Spleen (tissue), 11 donors: ENCODE measurements at regions not wholly inside any gene's neighbourhood (a gene's known extent, or its start where the extent isn't known, plus 50 kb on each side); places are given as distances from the start of the nearest gene placed in this dataset.
A peak's percentile ranks its signal among the peaks of the same experiment; 100 is the strongest.
"Not testable (repeated sequence)": the region's sequence is repeated elsewhere in the genome, so short reads cannot be mapped to it uniquely, and the experiment has no call there.

ENCODE experiments used
- DNase-seq: peaks from one replicate; pipeline ENCODE4 v3.0.0-alpha.2; 2020
- H3K27ac ChIP-seq, 8 donors: fragments of 200-600 bp; sonication (generic) in 7 of 8; 1 replicate in 4 of 8; 2 replicates in 4 of 8; pipeline versions ENCODE4 v1.5.0 to v1.8.0; 2016 to 2021; ENCODE audit warnings: inconsistent platforms in 4 of 8, mild to moderate bottlenecking in 4 of 8, moderate library complexity in 1 of 8
- H3K27me3 ChIP-seq, 7 donors: fragments of 200-600 bp; sonication (generic) in 6 of 7; replicated peaks in 1 of 7; 1 replicate in 4 of 7; 2 replicates in 3 of 7; pipeline versions ENCODE4 v1.5.0 to v1.8.0; 2016 to 2021; ENCODE audit warnings: inconsistent platforms in 3 of 7, mild to moderate bottlenecking in 1 of 7
- H3K36me3 ChIP-seq, 6 donors: fragments of 200-600 bp; sonication (generic) in 5 of 6; 1 replicate in 4 of 6; 2 replicates in 2 of 6; pipeline versions ENCODE4 v1.5.0 to v1.8.0; 2016 to 2021; ENCODE audit warnings: inconsistent platforms in 2 of 6
- H3K4me1 ChIP-seq, 6 donors: fragments of 200-600 bp; sonication (generic) in 5 of 6; 1 replicate in 3 of 6; 2 replicates in 3 of 6; pipeline versions ENCODE4 v1.5.0 to v1.8.0; 2016 to 2021; ENCODE audit warnings: inconsistent platforms in 3 of 6
- H3K4me3 ChIP-seq, 8 donors: fragments of 200-600 bp; sonication (generic) in 7 of 8; 1 replicate in 4 of 8; 2 replicates in 4 of 8; pipeline versions ENCODE4 v1.5.0 to v1.8.0; 2016 to 2021; ENCODE audit warnings: inconsistent platforms in 4 of 8, mild to moderate bottlenecking in 4 of 8, moderate library complexity in 2 of 8
- H3K9me3 ChIP-seq, 8 donors: fragments of 200-600 bp; sonication (generic) in 7 of 8; 1 replicate in 4 of 8; 2 replicates in 4 of 8; pipeline versions ENCODE4 v1.5.0 to v1.8.0; 2016 to 2021; ENCODE audit warnings: inconsistent platforms in 4 of 8
- CTCF ChIP-seq, 11 experiments: fragments of 200-600 bp in 7 of 11; fragments of 450-650 bp in 4 of 11; sonication (generic) in 4 of 11; IDR thresholded peaks in 8 of 11; conservative IDR thresholded peaks in 3 of 11; 1 replicate in 7 of 11; 2 replicates in 4 of 11; pipeline versions ENCODE4 v1.4.0 to v1.8.0; 2016 to 2021; ENCODE audit warnings: antibody characterized with exemption in 11 of 11, inconsistent platforms in 4 of 11, mild to moderate bottlenecking in 1 of 11
- POLR2A ChIP-seq, 3 donors: fragments of 450-650 bp; IDR thresholded peaks; one replicate each; pipeline ENCODE4 v1.5.1; 2017; ENCODE audit warnings: antibody characterized with exemption in 3 of 3, mild to moderate bottlenecking in 1 of 3
- POLR2AphosphoS5 ChIP-seq, 3 donors: sonication (generic); formaldehyde crosslinking; IDR thresholded peaks; one replicate each; pipeline ENCODE4 v1.5.1; 2017; ENCODE audit warnings: antibody characterized with exemption in 3 of 3
- WGBS, 5 donors: extraction: QIAGEN DNeasy Blood & Tissue Kit in 3 of 5; methylation state at CpG; one replicate each; pipeline versions ENCODE4 v1.1.5 to v1.1.7; 2013 to 2018; 5-methylcytosine and 5-hydroxymethylcytosine counted together
- intact Hi-C: fragments of 100-400 bp; cut with DNase I; formaldehyde crosslinking; loops from one replicate; pipeline ENCODE4 v1.15.0; 2023; ENCODE audit warnings: low total_unique reads
- donor health status: healthy with polysubstance abuse.
- donor health status: DM: no; HTN: no; CAD: no; lungs with moderate emphysema.
- donor health status: DM: no; HTN: no; CAD: no.
- donor health status: Bipolar disorder and iron deficiency.
- donor health status: healthy.
- donor health status: DM: no; HTN: no; CAD: no.
- donor health status: DM: yes; HTN: yes; CAD: no.

- Histone ChIP-seq H3K9me3 (no peaks in the 10 kb centered on the region), H3K4me3 (no peak overlapping the region), H3K4me1 (no peaks in the 10 kb centered on the region), H3K27ac (no peak overlapping the region), H3K27me3 (peaks cover 0 to 32% (median 3%) of the 10 kb centered on the region in 7 donors), H3K36me3 (no peaks in the 10 kb centered on the region)
- intact Hi-C loops, result no loop called here
- TF ChIP-seq POLR2A (IDR thresholded peaks at IDR 0.05) (no peak), CTCF (IDR thresholded peaks at IDR 0.05 in 8 of 11, conservative IDR thresholded peaks at IDR 0.05 in 3 of 11) (no peak), POLR2AphosphoS5 (IDR thresholded peaks at IDR 0.05) (no peak)
- WGBS, 5 donors, result 36 to 50% (median 43%) methylated on average over 10 of the region's 10 CpGs
- peak; percentile 46 for DNase-seq
Measured at GRCh38 chr12:131436922-131437705, 273.8 kb upstream of the SFSWAP start.

- no peak for TF ChIP-seq POLR2A (IDR thresholded peaks at IDR 0.05)
- no peak for TF ChIP-seq POLR2AphosphoS5 (IDR thresholded peaks at IDR 0.05)
- TF ChIP-seq CTCF (IDR thresholded peaks at IDR 0.05 in 8 of 11, conservative IDR thresholded peaks at IDR 0.05 in 3 of 11), result no peak
- H3K36me3 ChIP-seq, result no peaks in the 10 kb centered on the region
- H3K9me3 ChIP-seq, result no peaks in the 10 kb centered on the region
- peaks cover 0 to 24% (median 3%) of the 10 kb centered on the region in 7 donors for H3K27me3 ChIP-seq
- H3K4me1 ChIP-seq, result no peaks in the 10 kb centered on the region
- H3K4me3 ChIP-seq, result no peak overlapping the region
- no peak overlapping the region for H3K27ac ChIP-seq
- 77 to 89% (median 86%) methylated on average over 6 to 9 of the region's 9 CpGs for WGBS, 5 donors
- peak; percentile 49 for DNase-seq
- intact Hi-C loops, result no loop called here
Measured at GRCh38 chr12:131437706-131438492, 273.0 kb upstream of the SFSWAP start.

GRCh38 chr12:131438493-131438835 lies 272.4 kb upstream of the SFSWAP start:
- H3K4me1 ChIP-seq, H3K9me3 ChIP-seq, DNase-seq, intact Hi-C loops, H3K4me3 ChIP-seq, H3K27ac ChIP-seq, H3K36me3 ChIP-seq: not testable (repeated sequence)
- WGBS, 5 donors, result 60 to 94% (median 90%) methylated on average over 1 to 3 of the region's 3 CpGs
- peaks cover 0 to 24% (median 3%) of the 10 kb centered on the region in 7 donors for H3K27me3 ChIP-seq

DNA sequence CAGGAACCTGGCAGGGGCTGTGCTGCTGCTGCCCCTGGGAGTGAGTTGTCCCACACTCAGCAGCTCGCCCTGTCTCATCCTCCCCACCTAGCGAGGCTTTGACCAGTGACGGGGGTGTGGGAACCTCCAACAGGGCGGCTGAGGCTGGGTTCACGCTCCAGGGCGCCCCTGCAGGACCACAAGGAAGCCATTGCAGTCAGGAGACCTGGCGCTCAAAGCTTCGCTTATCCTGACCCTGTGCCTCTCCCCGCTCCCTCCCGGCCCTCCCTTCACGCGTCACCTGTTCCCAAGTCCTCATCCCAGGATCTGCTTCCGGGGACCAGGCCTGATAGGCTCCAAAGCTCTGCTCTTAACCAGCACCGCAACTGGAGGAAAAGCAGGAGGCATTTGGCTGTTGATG lies 272.0 kb upstream of the SFSWAP start:
- 73 to 87% (median 85%) methylated on average over 14 of the region's 14 CpGs for WGBS, 5 donors
- TF ChIP-seq CTCF (IDR thresholded peaks at IDR 0.05 in 8 of 11, conservative IDR thresholded peaks at IDR 0.05 in 3 of 11) (no peak), POLR2A (IDR thresholded peaks at IDR 0.05) (no peak), POLR2AphosphoS5 (IDR thresholded peaks at IDR 0.05) (no peak)
- peak; percentile 71 for DNase-seq
- Histone ChIP-seq H3K27ac (no peak overlapping the region), H3K36me3 (no peaks in the 10 kb centered on the region), H3K27me3 (peaks cover 0 to 24% (median 3%) of the 10 kb centered on the region in 7 donors), H3K4me1 (no peaks in the 10 kb centered on the region), H3K4me3 (no peak overlapping the region), H3K9me3 (no peaks in the 10 kb centered on the region)
- intact Hi-C loops, result no loop called here

- H3K4me3 ChIP-seq, DNase-seq, intact Hi-C loops, H3K36me3 ChIP-seq, H3K4me1 ChIP-seq, H3K9me3 ChIP-seq, H3K27ac ChIP-seq: not testable (repeated sequence)
- no CpG with 5 or more reads among the region's 8 CpGs for WGBS, 5 donors
- peaks cover 0 to 20% (median 0%) of the 10 kb centered on the region in 7 donors for H3K27me3 ChIP-seq
Measured at GRCh38 chr12:131439752-131440151, 271.1 kb upstream of the SFSWAP start.

DNA sequence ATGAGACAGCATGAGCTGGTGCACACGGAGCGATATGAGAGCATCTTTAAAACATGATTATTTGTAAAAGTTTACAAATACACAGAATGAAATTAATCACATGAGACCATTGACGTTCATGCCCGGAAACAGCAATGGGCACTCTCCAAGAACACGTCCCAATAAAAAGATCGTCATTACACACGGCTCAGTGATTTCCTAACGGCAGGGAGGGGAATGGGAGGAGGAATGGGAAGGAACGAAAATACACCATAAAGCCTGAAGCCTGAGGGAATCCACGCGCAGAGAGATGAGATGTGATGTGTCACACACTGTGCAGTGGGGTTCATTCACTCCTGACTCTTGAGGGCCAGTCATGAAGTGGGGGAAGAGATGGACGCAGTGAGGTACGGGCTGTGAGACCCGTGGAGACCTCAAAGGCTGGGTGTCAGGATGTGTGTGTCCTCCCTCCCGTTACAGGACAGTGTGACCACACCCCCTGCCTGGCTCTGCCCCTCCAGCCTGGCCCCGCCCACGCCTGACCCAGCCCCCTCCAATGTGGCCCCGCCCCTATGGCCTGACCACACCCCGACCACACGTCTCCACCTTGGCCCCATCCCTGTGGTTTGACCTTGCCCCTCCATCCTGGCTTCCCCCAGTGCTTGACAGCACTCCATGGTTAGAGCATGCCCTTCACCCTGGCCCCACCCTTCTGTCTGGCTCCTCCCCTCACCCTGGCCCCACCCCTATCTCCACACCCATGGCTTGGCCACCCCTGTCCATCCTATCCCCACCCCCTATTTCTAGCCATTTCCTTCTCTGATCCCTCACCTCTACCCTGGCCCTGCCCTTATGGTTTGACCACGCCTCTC lies 270.5 kb upstream of the SFSWAP start:
- intact Hi-C loops, H3K4me3 ChIP-seq, H3K36me3 ChIP-seq, DNase-seq, H3K27ac ChIP-seq, H3K4me1 ChIP-seq, H3K9me3 ChIP-seq: not testable (repeated sequence)
- WGBS, 5 donors, result 52 to 94% (median 88%) methylated on average over 1 to 13 of the region's 21 CpGs
- peaks cover 0 to 23% (median 0%) of the 10 kb centered on the region in 7 donors for H3K27me3 ChIP-seq
